ENCODE measurements at regions not wholly inside any gene's neighbourhood (a gene's known extent, or its start where the extent isn't known, plus 50 kb on each side); places are given as distances from the start of the nearest gene placed in this dataset.
A peak's percentile ranks its signal among the peaks of the same experiment; 100 is the strongest.

DNA sequence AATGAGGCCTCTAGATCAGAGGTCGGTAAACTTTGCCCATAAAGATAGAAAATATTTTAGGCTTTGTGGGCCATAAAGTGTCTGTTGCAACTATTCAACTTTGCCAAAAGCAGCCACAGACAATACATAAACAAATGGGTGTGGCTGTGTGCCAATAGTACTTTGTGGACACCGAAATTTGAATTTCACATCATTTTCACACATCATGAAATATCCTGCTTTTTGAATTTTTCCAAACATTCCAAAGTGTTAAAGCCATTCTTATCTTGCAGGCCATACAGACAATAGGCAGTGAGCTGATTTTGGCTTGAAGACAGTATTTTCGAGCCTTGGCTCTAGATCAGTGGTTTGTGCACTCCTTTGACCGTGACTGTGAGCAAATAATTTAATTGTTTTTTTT, 51.1 kb upstream of the EPC2 start:
- FAIRE-seq (no peak), DNase-seq (ENCODE audit: low read depth, low spot score) (peak; percentile 80)
- intact Hi-C loops (cut with micrococcal nuclease) = no loop called here
- no TSS peak for BruUV-seq (replicated peaks)
- POLR2A ChIA-PET = interaction anchor here (1.1 kb wide), 1 partner anchor 50 kb away, joined by 6 read pairs; no protein-coding TSS in a partner anchor
- dilution Hi-C loops (cut with MboI; ENCODE audit: extremely low pct_ligation_motif_present, low sequenced_read_pairs) = no loop called here
- H3K4me1 ChIP-seq (ENCODE audit: control insufficient read depth, extremely low read depth, insufficient read depth, low read length) = no peaks in the 10 kb centered on the region
- H3K36me3 ChIP-seq (ENCODE audit: control insufficient read depth in 2 of 2, extremely low read depth in 1 of 2, insufficient read depth in 2 of 2, low read length in 2 of 2) = no peaks in the 10 kb centered on the region
- peaks cover 2 to 3% of the 10 kb centered on the region in 2 experiments for H3K27me3 ChIP-seq (ENCODE audit: control insufficient read depth in 2 of 2, insufficient read depth in 2 of 2, low read length in 2 of 2)
- no peaks in the 10 kb centered on the region for H4K20me1 ChIP-seq (replicated peaks; ENCODE audit: control insufficient read depth, extremely low read depth, insufficient read depth, low read length)
- H3K27ac ChIP-seq (ENCODE audit: insufficient read depth, low read depth, low read length) = no peak overlapping the region
- no peaks in the 10 kb centered on the region for H3K9me1 ChIP-seq (replicated peaks; ENCODE audit: control insufficient read depth, extremely low read depth, insufficient read depth, low read length)
- no peaks in the 10 kb centered on the region for H3K9me3 ChIP-seq (replicated peaks; ENCODE audit: control insufficient read depth, insufficient read depth, low read length)
- H3K4me3 ChIP-seq (replicated peaks in 1 of 3; ENCODE audit: insufficient read depth in 1 of 3, low read depth in 1 of 3, low read length in 3 of 3) = no peak overlapping the region
- H2AFZ ChIP-seq (ENCODE audit: low read depth, low read length) = no peak overlapping the region
- CTCF ChIA-PET = no interaction called here
- TF ChIP-seq MAX (IDR thresholded peaks at IDR 0.05; ENCODE audit: insufficient read depth, insufficient read length) = no peak
- no peak for TF ChIP-seq POLR2AphosphoS5 (IDR thresholded peaks at IDR 0.05; ENCODE audit: insufficient read depth, low read depth, low read length)
- TF ChIP-seq, protein P1, sequence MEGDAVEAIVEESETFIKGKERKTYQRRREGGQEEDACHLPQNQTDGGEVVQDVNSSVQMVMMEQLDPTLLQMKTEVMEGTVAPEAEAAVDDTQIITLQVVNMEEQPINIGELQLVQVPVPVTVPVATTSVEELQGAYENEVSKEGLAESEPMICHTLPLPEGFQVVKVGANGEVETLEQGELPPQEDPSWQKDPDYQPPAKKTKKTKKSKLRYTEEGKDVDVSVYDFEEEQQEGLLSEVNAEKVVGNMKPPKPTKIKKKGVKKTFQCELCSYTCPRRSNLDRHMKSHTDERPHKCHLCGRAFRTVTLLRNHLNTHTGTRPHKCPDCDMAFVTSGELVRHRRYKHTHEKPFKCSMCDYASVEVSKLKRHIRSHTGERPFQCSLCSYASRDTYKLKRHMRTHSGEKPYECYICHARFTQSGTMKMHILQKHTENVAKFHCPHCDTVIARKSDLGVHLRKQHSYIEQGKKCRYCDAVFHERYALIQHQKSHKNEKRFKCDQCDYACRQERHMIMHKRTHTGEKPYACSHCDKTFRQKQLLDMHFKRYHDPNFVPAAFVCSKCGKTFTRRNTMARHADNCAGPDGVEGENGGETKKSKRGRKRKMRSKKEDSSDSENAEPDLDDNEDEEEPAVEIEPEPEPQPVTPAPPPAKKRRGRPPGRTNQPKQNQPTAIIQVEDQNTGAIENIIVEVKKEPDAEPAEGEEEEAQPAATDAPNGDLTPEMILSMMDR (IDR thresholded peaks at IDR 0.05; ENCODE audit: extremely low read depth in 1 of 2, insufficient read depth in 1 of 2, low read depth in 1 of 2, low read length in 2 of 2) = no peak
- no peak for TF ChIP-seq FOS (IDR thresholded peaks at IDR 0.05; ENCODE audit: borderline replicate concordance, insufficient read depth, low read length)
- no peak for TF ChIP-seq MYC (IDR thresholded peaks at IDR 0.05; ENCODE audit: low read depth, low read length)
- TF ChIP-seq POLR2A (IDR thresholded peaks at IDR 0.05; ENCODE audit: low read depth, low read length) = no peak
- no peak for TF ChIP-seq JUN (IDR thresholded peaks at IDR 0.05; ENCODE audit: borderline replicate concordance, insufficient read depth, insufficient read length, low read depth)
- no peak for TF ChIP-seq GATA2 (IDR thresholded peaks at IDR 0.05; ENCODE audit: insufficient read depth, insufficient read length, low read depth, low read length)
- TF ChIP-seq EZH2 (IDR thresholded peaks at IDR 0.05; ENCODE audit: borderline replicate concordance, low read depth, low read length, severe bottlenecking) = no peak
- H3K9ac ChIP-seq (replicated peaks; ENCODE audit: extremely low read depth, insufficient read depth, low read length) = no peak overlapping the region
- no peak overlapping the region for H3K4me2 ChIP-seq (ENCODE audit: insufficient read depth, low read length)
- no peaks in the 10 kb centered on the region for H3K79me2 ChIP-seq (ENCODE audit: control insufficient read depth, insufficient read depth, low read length)
